Adrenal gland (tissue), 9 donors: ENCODE measurements at regions not wholly inside any gene's neighbourhood (a gene's known extent, or its start where the extent isn't known, plus 50 kb on each side); places are given as distances from the start of the nearest gene placed in this dataset.
A peak's percentile ranks its signal among the peaks of the same experiment; 100 is the strongest.

Source experiments
- DNase-seq, 7 donors: peaks; one replicate each; pipeline ENCODE4 v3.0.0-alpha.2; 2019 to 2020
- H3K27ac ChIP-seq, 5 donors: fragments of 200-600 bp; sonication (generic) in 4 of 5; 1 replicate in 3 of 5; 2 replicates in 2 of 5; pipeline versions ENCODE4 v1.5.1 to v1.8.0; 2016 to 2020; ENCODE audit warnings: mild to moderate bottlenecking in 1 of 5
- H3K27me3 ChIP-seq: fragments of 200-600 bp; 2 replicates; pipeline ENCODE4 v1.8.0; 2021
- H3K36me3 ChIP-seq, 2 donors: fragments of 200-600 bp; replicated peaks in 1 of 2; 1 replicate in 1 of 2; 2 replicates in 1 of 2; pipeline versions ENCODE4 v1.5.1 to v1.8.0; 2018 to 2022
- H3K4me1 ChIP-seq, 2 donors: fragments of 200-600 bp; replicated peaks in 1 of 2; 1 replicate in 1 of 2; 2 replicates in 1 of 2; pipeline versions ENCODE4 v1.5.1 to v1.8.0; 2018 to 2021
- H3K4me3 ChIP-seq, 4 donors: fragments of 200-600 bp; sonication (generic) in 3 of 4; one replicate each; pipeline ENCODE4 v1.5.1; 2016 to 2018
- H3K9me3 ChIP-seq, 3 donors: fragments of 200-600 bp; sonication (generic) in 1 of 3; replicated peaks in 1 of 3; 1 replicate in 2 of 3; 2 replicates in 1 of 3; pipeline versions ENCODE4 v1.5.1 to v1.8.0; 2016 to 2021
- CTCF ChIP-seq, 6 experiments: fragments of 450-650 bp in 4 of 6; fragments of 200-600 bp in 2 of 6; sonication (generic) in 1 of 6; IDR thresholded peaks; 1 replicate in 5 of 6; 2 replicates in 1 of 6; pipeline versions ENCODE4 v1.5.1 to v1.8.0; 2016 to 2021; ENCODE audit warnings: antibody characterized with exemption in 6 of 6, mild to moderate bottlenecking in 2 of 6, moderate library complexity in 1 of 6
- POLR2A ChIP-seq, 2 donors: fragments of 450-650 bp; IDR thresholded peaks; one replicate each; pipeline ENCODE4 v1.6.1; 2017; ENCODE audit warnings: antibody characterized with exemption in 2 of 2, mild to moderate bottlenecking in 2 of 2, moderate library complexity in 1 of 2
- WGBS, 4 donors: extraction: QIAGEN DNeasy Blood & Tissue Kit in 2 of 4; methylation state at CpG; one replicate each; pipeline versions ENCODE4 v1.1.5 to v1.1.7; 2013 to 2017; 5-methylcytosine and 5-hydroxymethylcytosine counted together
- intact Hi-C, 2 donors: fragments of 100-400 bp; cut with DNase I; formaldehyde crosslinking; loops; one replicate each; pipeline versions ENCODE4 v1.14.1 to v1.15.0; 2022 to 2023
- donor health status: healthy with polysubstance abuse.
- donor health status: Bipolar disorder and iron deficiency.
- donor health status: DM: yes; HTN: yes; CAD: no.
- donor health status: DM: no; HTN: no; CAD: no.
- donor health status: DM: no; HTN: no; CAD: no.

GRCh38 chr2:134154246-134154645 is 99.6 kb upstream of the MGAT5 start:
- Histone ChIP-seq H3K4me1 (peaks cover 0 to 3% of the 10 kb centered on the region in 2 donors), H3K4me3 (no peak overlapping the region), H3K36me3 (no peaks in the 10 kb centered on the region), H3K27me3 (no peaks in the 10 kb centered on the region), H3K27ac (no peak overlapping the region), H3K9me3 (no peaks in the 10 kb centered on the region)
- TF ChIP-seq CTCF (IDR thresholded peaks at IDR 0.05) (no peak), POLR2A (IDR thresholded peaks at IDR 0.05) (no peak)
- WGBS, 4 donors: 56 to 70% (median 68%) methylated on average over 7 of the region's 7 CpGs
- peak in 1 of 7 donors; percentile 18 for DNase-seq
- intact Hi-C loops: no loop called here

GRCh38 chr2:134155134-134155533 is 98.7 kb upstream of the MGAT5 start:
- TF ChIP-seq CTCF (IDR thresholded peaks at IDR 0.05) (no peak), POLR2A (IDR thresholded peaks at IDR 0.05) (no peak)
- H3K4me1 ChIP-seq: peaks cover 0 to 5% of the 10 kb centered on the region in 2 donors
- H3K4me3 ChIP-seq: no peak overlapping the region
- H3K36me3 ChIP-seq: no peaks in the 10 kb centered on the region
- 83 to 93% (median 90%) methylated on average over 3 to 4 of the region's 4 CpGs for WGBS, 4 donors
- no peak for DNase-seq
- intact Hi-C loops: no loop called here
- no peaks in the 10 kb centered on the region for H3K27me3 ChIP-seq
- no peak overlapping the region for H3K27ac ChIP-seq
- H3K9me3 ChIP-seq: no peaks in the 10 kb centered on the region

- no peak overlapping the region for H3K27ac ChIP-seq
- intact Hi-C loops: no loop called here
- no peaks in the 10 kb centered on the region for H3K9me3 ChIP-seq
- H3K36me3 ChIP-seq: no peaks in the 10 kb centered on the region
- H3K4me3 ChIP-seq: no peak overlapping the region
- TF ChIP-seq POLR2A (IDR thresholded peaks at IDR 0.05): no peak
- TF ChIP-seq CTCF (IDR thresholded peaks at IDR 0.05): no peak
- 67 to 96% (median 93%) methylated on average over 1 to 13 of the region's 13 CpGs for WGBS, 4 donors
- H3K27me3 ChIP-seq: no peaks in the 10 kb centered on the region
- peaks cover 10 to 19% of the 10 kb centered on the region in 2 donors for H3K4me1 ChIP-seq
- no peak for DNase-seq
These were observed 95.6 kb upstream of the MGAT5 start for GRCh38 chr2:134158295-134158694.

- TF ChIP-seq CTCF (IDR thresholded peaks at IDR 0.05): no peak
- TF ChIP-seq POLR2A (IDR thresholded peaks at IDR 0.05): no peak
- Histone ChIP-seq H3K27me3 (no peaks in the 10 kb centered on the region), H3K4me1 (peaks cover 10 to 25% of the 10 kb centered on the region in 2 donors), H3K4me3 (no peak overlapping the region), H3K36me3 (no peaks in the 10 kb centered on the region), H3K9me3 (no peaks in the 10 kb centered on the region), H3K27ac (peak overlapping the region in 2 of 5 donors; percentile 55 to 62)
- DNase-seq: peak; percentile 62 to 90 (median 85)
- 24 to 75% (median 35%) methylated on average over 1 to 4 of the region's 4 CpGs for WGBS, 4 donors
- intact Hi-C loops: no loop called here
These were observed 92.7 kb upstream of the MGAT5 start for GRCh38 chr2:134161170-134161547.
